ENCODE measurements at regions not wholly inside any gene's neighbourhood (a gene's known extent, or its start where the extent isn't known, plus 50 kb on each side); places are given as distances from the start of the nearest gene placed in this dataset.
A peak's percentile ranks its signal among the peaks of the same experiment; 100 is the strongest.

DNA sequence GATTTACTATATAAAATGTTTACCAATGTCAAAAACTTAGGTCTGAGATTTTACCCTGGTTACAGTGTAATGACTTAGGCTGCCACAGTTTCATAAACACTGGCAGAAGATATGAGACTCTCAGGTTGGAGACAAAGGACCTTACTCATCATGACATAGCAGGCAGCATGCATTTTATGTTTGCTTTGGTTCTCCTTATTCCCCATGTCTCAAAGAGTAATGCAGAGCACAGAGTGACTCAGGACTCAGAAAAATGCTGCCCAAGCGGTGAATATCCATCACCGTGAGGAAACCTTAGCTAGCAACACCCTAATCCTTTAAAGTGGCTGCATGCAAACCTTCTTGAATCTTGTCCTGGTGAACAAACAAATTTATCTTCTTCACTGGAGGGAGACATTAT is 112.1 kb upstream of the EYS start:
- CTCF ChIA-PET (ENCODE audit: partially characterized antibody): no interaction called here
- H3K14ac ChIP-seq (ENCODE audit: insufficient read length): no peak overlapping the region
- H2BK120ac ChIP-seq (replicated peaks; ENCODE audit: low read depth, low read length): no peak overlapping the region
- no peaks in the 10 kb centered on the region for H4K20me1 ChIP-seq (replicated peaks in 1 of 2; ENCODE audit: control insufficient read depth in 1 of 2, insufficient read depth in 2 of 2, low read length in 2 of 2)
- DNase-seq (ENCODE audit: low read depth in 1 of 2, low spot score in 2 of 2) (no peak), FAIRE-seq (no peak)
- no peaks in the 10 kb centered on the region for H3K27me3 ChIP-seq (replicated peaks in 1 of 4; ENCODE audit: control insufficient read depth in 3 of 4, extremely low read depth in 1 of 4, insufficient read depth in 3 of 4, low read length in 3 of 4)
- no peaks in the 10 kb centered on the region for H3K23me2 ChIP-seq (ENCODE audit: low read depth, low read length)
- H3K56ac ChIP-seq (replicated peaks; ENCODE audit: insufficient read length, low read depth, low read length): no peak overlapping the region
- H3K18ac ChIP-seq (ENCODE audit: extremely low read depth, low read length): no peak overlapping the region
- 94% methylated on average over 2 of the region's 2 CpGs; no CpG with 5 or more reads in 1 of the 2 experiments for WGBS, 2 experiments (ENCODE audit: extremely low coverage in 1 of 2, insufficient coverage in 1 of 2, insufficient read length in 1 of 2, insufficient replicate concordance in 2 of 2, low coverage in 1 of 2, low lambda C conversion rate in 2 of 2, missing lambda C conversion rate in 1 of 2)
- no peak overlapping the region for H3K4me2 ChIP-seq (ENCODE audit: insufficient read depth in 1 of 2, low read depth in 2 of 2, low read length in 2 of 2)
- H3K23ac ChIP-seq (ENCODE audit: insufficient read length): no peak overlapping the region
- no peak overlapping the region for H3K9ac ChIP-seq (replicated peaks in 1 of 4; ENCODE audit: extremely low read depth in 1 of 4, low read depth in 3 of 4, low read length in 3 of 4)
- no peak overlapping the region for H3K27ac ChIP-seq (ENCODE audit: low read depth, low read length)
- POLR2A ChIA-PET (ENCODE audit: partially characterized antibody): no interaction called here
- H3K9me3 ChIP-seq (ENCODE audit: insufficient read depth in 2 of 2, low read depth in 1 of 2, low read length in 1 of 2): no peaks in the 10 kb centered on the region
- no peak overlapping the region for H3K4me3 ChIP-seq (ENCODE audit: extremely low read depth in 1 of 4, insufficient read depth in 2 of 4, low read depth in 3 of 4, low read length in 4 of 4)
- H3K79me2 ChIP-seq (ENCODE audit: control insufficient read depth in 1 of 2, insufficient read depth in 2 of 2, low read length in 2 of 2): no peaks in the 10 kb centered on the region
- no peak overlapping the region for H2BK5ac ChIP-seq (ENCODE audit: low read depth, low read length)
- H2BK15ac ChIP-seq (ENCODE audit: low read length): no peak overlapping the region
- no peak overlapping the region for H3K4ac ChIP-seq (replicated peaks; ENCODE audit: insufficient read length, low read depth, low read length)
- H2BK12ac ChIP-seq (ENCODE audit: low read depth, low read length): no peak overlapping the region
- H2AFZ ChIP-seq (ENCODE audit: low read length): 0 out of 2 replicates have a peak overlapping the region, but pooled peaks have one; percentile 63
- H3K4me1 ChIP-seq (replicated peaks in 1 of 4; ENCODE audit: control insufficient read depth in 3 of 4, insufficient read depth in 4 of 4, low read length in 3 of 4): no peaks in the 10 kb centered on the region
- H2BK20ac ChIP-seq (ENCODE audit: low read length): no peak overlapping the region
- no peak overlapping the region for H2AK5ac ChIP-seq (ENCODE audit: low read depth, low read length)
- no peak overlapping the region for H4K91ac ChIP-seq (replicated peaks; ENCODE audit: insufficient read length, low read length)
- no peaks in the 10 kb centered on the region for H3K79me1 ChIP-seq (ENCODE audit: low read depth, low read length)
- H4K5ac ChIP-seq (ENCODE audit: insufficient read length, low read depth, low read length): no peak overlapping the region
- no peak overlapping the region for H4K8ac ChIP-seq (ENCODE audit: extremely low read depth, insufficient read depth, low read length)
- no peak for TF ChIP-seq KDM1A (IDR thresholded peaks at IDR 0.05; ENCODE audit: borderline replicate concordance, low read length)
- TF ChIP-seq TAF7 (optimal IDR thresholded peaks at IDR 0.05; ENCODE audit: borderline replicate concordance, low read depth, low read length): no peak
- TF ChIP-seq, protein P1, sequence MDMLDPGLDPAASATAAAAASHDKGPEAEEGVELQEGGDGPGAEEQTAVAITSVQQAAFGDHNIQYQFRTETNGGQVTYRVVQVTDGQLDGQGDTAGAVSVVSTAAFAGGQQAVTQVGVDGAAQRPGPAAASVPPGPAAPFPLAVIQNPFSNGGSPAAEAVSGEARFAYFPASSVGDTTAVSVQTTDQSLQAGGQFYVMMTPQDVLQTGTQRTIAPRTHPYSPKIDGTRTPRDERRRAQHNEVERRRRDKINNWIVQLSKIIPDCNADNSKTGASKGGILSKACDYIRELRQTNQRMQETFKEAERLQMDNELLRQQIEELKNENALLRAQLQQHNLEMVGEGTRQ (IDR thresholded peaks at IDR 0.05; ENCODE audit: low read length): no peak
- TF ChIP-seq CTBP2 (IDR thresholded peaks at IDR 0.05; ENCODE audit: borderline replicate concordance, insufficient read depth, insufficient read length, low read length): no peak
- H3K36me3 ChIP-seq (ENCODE audit: control insufficient read depth in 2 of 4, insufficient read depth in 4 of 4, low read length in 3 of 4): no peaks in the 10 kb centered on the region

Data from H1 (cell line).